Ishikawa (cell line): ENCODE measurements at regions not wholly inside any gene's neighbourhood (a gene's known extent, or its start where the extent isn't known, plus 50 kb on each side); places are given as distances from the start of the nearest gene placed in this dataset.

Experiments
- CEBPB ChIP-seq: IDR thresholded peaks from 2 replicates; pipeline ENCODE4 v1.6.1; 2012
- CREB1 ChIP-seq: IDR thresholded peaks from 2 replicates; pipeline ENCODE4 v1.6.1; 2012; ENCODE audit warnings: low read depth

DNA sequence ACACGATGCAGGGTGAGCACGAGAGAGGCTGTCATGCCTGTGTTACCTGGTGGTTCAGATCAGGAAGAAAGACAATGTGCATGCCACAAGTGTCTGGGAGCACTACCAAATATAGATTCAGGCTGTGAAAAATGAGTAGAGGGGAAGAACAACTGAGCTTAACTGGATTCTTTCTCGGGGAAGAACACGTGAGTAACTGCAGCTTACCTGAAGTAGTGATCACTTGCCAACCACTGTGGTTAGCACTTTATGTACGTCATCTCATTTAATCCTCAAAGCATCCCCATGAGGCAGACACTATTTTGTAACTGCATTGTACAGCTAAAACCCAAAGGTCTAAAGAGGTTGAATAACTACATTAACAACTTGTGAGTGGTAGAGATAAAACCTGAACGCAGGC lies 746.2 kb downstream of the TUSC7 start:
- TF ChIP-seq CREB1 (no peak), CEBPB (no peak)
